NT2/D1 (cell line): ENCODE measurements at regions not wholly inside any gene's neighbourhood (a gene's known extent, or its start where the extent isn't known, plus 50 kb on each side); places are given as distances from the start of the nearest gene placed in this dataset.

Experiments
- SUZ12 ChIP-seq: IDR thresholded peaks from 2 replicates; pipeline ENCODE4 v1.6.1; 2011; ENCODE audit not compliant: insufficient read length, insufficient read depth; ENCODE audit errors: extremely low read depth
- YY1 ChIP-seq: IDR thresholded peaks from 2 replicates; pipeline ENCODE4 v1.6.1; 2011; ENCODE audit not compliant: insufficient read length, insufficient read depth
- ZNF274 ChIP-seq: IDR thresholded peaks from 2 replicates; pipeline ENCODE4 v1.6.1; 2011; ENCODE audit warnings: mild to moderate bottlenecking, low read depth, low read length

DNA sequence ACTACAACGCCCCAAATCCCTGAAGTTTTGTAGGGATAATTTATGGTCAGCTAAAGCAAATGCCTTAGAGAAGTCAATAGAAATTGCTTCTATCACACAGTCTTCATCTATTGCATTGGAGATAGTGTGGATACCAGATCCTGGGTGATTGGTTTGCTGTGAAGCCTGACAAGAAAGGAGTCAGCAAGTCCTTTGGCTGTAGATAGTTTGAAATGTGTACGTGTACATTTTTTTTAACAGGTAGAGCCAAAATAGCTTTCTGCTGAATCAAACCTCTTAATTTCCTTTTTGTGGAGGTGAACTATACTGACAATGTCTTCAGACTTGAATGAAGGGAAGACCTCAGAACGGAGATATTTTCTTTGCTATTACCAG lies 312.3 kb downstream of the ZBBX start:
- TF ChIP-seq ZNF274 (no peak), YY1 (no peak), SUZ12 (no peak)
